Esophagus squamous epithelium (tissue), 4 donors: ENCODE measurements at regions not wholly inside any gene's neighbourhood (a gene's known extent, or its start where the extent isn't known, plus 50 kb on each side); places are given as distances from the start of the nearest gene placed in this dataset.

ENCODE experiments used
- CTCF ChIP-seq, 6 experiments: fragments of 450-650 bp in 4 of 6; fragments of 200-600 bp in 2 of 6; sonication (generic) in 2 of 6; IDR thresholded peaks; one replicate each; pipeline ENCODE4 v1.5.1; 2016 to 2019; ENCODE audit warnings: antibody characterized with exemption in 6 of 6, mild to moderate bottlenecking in 4 of 6, moderate library complexity in 4 of 6
- POLR2A ChIP-seq, 4 donors: fragments of 450-650 bp; IDR thresholded peaks; one replicate each; pipeline ENCODE4 v1.6.1; 2017; ENCODE audit warnings: antibody characterized with exemption in 4 of 4, mild to moderate bottlenecking in 4 of 4, moderate library complexity in 3 of 4

GRCh38 chr18:45165176-45165713 lies 450.0 kb upstream of the SLC14A2 start:
- TF ChIP-seq CTCF (IDR thresholded peaks at IDR 0.05), result no peak
- TF ChIP-seq POLR2A (IDR thresholded peaks at IDR 0.05), result no peak
